ENCODE measurements at regions not wholly inside any gene's neighbourhood (a gene's known extent, or its start where the extent isn't known, plus 50 kb on each side); places are given as distances from the start of the nearest gene placed in this dataset.

DNA sequence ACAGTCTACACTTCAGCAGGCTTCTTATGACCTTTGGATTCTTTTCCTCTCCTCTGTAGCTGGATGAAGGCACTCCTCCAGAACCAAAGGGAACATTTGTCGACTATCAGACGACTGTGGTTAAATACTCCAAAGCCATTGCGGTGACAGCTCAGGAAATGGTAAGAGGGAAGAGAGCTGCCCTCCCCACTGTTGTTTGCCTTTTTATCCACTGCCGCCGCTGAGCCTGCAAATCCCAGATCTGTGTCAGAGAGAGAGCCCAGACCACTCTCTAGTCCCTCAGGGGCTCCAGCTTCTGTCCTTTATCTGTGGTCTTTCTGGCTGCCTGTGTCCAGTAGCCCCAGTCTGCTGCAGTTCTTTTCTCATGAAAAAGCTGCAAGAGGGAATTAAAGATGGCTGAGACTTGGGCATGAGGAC lies 261.5 kb upstream of the TPM1 start:
- TF ChIP-seq, protein P1, sequence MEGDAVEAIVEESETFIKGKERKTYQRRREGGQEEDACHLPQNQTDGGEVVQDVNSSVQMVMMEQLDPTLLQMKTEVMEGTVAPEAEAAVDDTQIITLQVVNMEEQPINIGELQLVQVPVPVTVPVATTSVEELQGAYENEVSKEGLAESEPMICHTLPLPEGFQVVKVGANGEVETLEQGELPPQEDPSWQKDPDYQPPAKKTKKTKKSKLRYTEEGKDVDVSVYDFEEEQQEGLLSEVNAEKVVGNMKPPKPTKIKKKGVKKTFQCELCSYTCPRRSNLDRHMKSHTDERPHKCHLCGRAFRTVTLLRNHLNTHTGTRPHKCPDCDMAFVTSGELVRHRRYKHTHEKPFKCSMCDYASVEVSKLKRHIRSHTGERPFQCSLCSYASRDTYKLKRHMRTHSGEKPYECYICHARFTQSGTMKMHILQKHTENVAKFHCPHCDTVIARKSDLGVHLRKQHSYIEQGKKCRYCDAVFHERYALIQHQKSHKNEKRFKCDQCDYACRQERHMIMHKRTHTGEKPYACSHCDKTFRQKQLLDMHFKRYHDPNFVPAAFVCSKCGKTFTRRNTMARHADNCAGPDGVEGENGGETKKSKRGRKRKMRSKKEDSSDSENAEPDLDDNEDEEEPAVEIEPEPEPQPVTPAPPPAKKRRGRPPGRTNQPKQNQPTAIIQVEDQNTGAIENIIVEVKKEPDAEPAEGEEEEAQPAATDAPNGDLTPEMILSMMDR (IDR thresholded peaks at IDR 0.05) = no peak
- no peak for TF ChIP-seq EZH2 (IDR thresholded peaks at IDR 0.05; ENCODE audit: borderline replicate concordance, insufficient read depth, low read depth, low read length, poor library complexity, severe bottlenecking)

All from B cell (primary cell).